H7 (cell line): ENCODE measurements at regions not wholly inside any gene's neighbourhood (a gene's known extent, or its start where the extent isn't known, plus 50 kb on each side); places are given as distances from the start of the nearest gene placed in this dataset.
"Not testable (repeated sequence)": the region's sequence is repeated elsewhere in the genome, so short reads cannot be mapped to it uniquely, and the experiment has no call there.

Experiments
- DNase-seq: peaks from one replicate; pipeline ENCODE4 v3.0.0; 2012
- H3K27me3 ChIP-seq: 2 replicates; pipeline ENCODE4 v1.6.0; 2011; ENCODE audit warnings: mild to moderate bottlenecking, low read length; ENCODE audit not compliant: control insufficient read depth, insufficient read depth
- H3K36me3 ChIP-seq: replicated peaks from 2 replicates; pipeline ENCODE4 v1.5.1; 2011; ENCODE audit warnings: low read length; ENCODE audit not compliant: control insufficient read depth, insufficient read depth
- H3K4me3 ChIP-seq: 2 replicates; pipeline ENCODE4 v1.5.1; 2011; ENCODE audit warnings: low read depth, mild to moderate bottlenecking, control low read depth, low read length, moderate library complexity; ENCODE audit not compliant: insufficient read depth

GRCh38 chr7:4523873-4524272 is 158.2 kb upstream of the FOXK1 start:
- no peak for DNase-seq
- Histone ChIP-seq H3K36me3 (no peaks in the 10 kb centered on the region), H3K4me3 (no peak overlapping the region), H3K27me3 (no peaks in the 10 kb centered on the region)

- H3K4me3 ChIP-seq = no peak overlapping the region
- H3K27me3 ChIP-seq = no peaks in the 10 kb centered on the region
- H3K36me3 ChIP-seq = no peaks in the 10 kb centered on the region
- no peak for DNase-seq
These were observed 156.2 kb upstream of the FOXK1 start for GRCh38 chr7:4525884-4526283.

- no peak overlapping the region for H3K4me3 ChIP-seq
- DNase-seq = no peak
- H3K36me3 ChIP-seq = no peaks in the 10 kb centered on the region
- no peaks in the 10 kb centered on the region for H3K27me3 ChIP-seq
These were observed 154.0 kb upstream of the FOXK1 start for GRCh38 chr7:4527988-4528636.

- Histone ChIP-seq H3K27me3 (no peaks in the 10 kb centered on the region), H3K36me3 (no peaks in the 10 kb centered on the region), H3K4me3 (no peak overlapping the region)
- DNase-seq = peak; percentile 46
These were observed 150.9 kb upstream of the FOXK1 start for GRCh38 chr7:4531236-4531635.

GRCh38 chr7:4533339-4533738 is 148.8 kb upstream of the FOXK1 start:
- H3K36me3 ChIP-seq, H3K27me3 ChIP-seq, DNase-seq, H3K4me3 ChIP-seq: not testable (repeated sequence)

- Histone ChIP-seq H3K27me3 (no peaks in the 10 kb centered on the region), H3K36me3 (no peaks in the 10 kb centered on the region), H3K4me3 (no peak overlapping the region)
- DNase-seq = no peak
These were observed 132.4 kb upstream of the FOXK1 start for GRCh38 chr7:4549681-4550080.

- Histone ChIP-seq H3K27me3 (no peaks in the 10 kb centered on the region), H3K36me3 (no peaks in the 10 kb centered on the region), H3K4me3 (no peak overlapping the region)
- no peak for DNase-seq
These were observed 132.0 kb upstream of the FOXK1 start for GRCh38 chr7:4550117-4550516.

- no peaks in the 10 kb centered on the region for H3K36me3 ChIP-seq
- no peak for DNase-seq
- no peak overlapping the region for H3K4me3 ChIP-seq
- H3K27me3 ChIP-seq = no peaks in the 10 kb centered on the region
These were observed 129.1 kb upstream of the FOXK1 start for GRCh38 chr7:4552985-4553384.

GRCh38 chr7:4556868-4557793 is 125.0 kb upstream of the FOXK1 start:
- Histone ChIP-seq H3K4me3 (no peak overlapping the region), H3K27me3 (no peaks in the 10 kb centered on the region), H3K36me3 (no peaks in the 10 kb centered on the region)
- DNase-seq = no peak

- Histone ChIP-seq H3K27me3 (no peaks in the 10 kb centered on the region), H3K36me3 (no peaks in the 10 kb centered on the region), H3K4me3 (no peak overlapping the region)
- DNase-seq = peak; percentile 26
These were observed 120.3 kb upstream of the FOXK1 start for GRCh38 chr7:4561795-4562194.

- H3K27me3 ChIP-seq = no peaks in the 10 kb centered on the region
- no peak overlapping the region for H3K4me3 ChIP-seq
- DNase-seq = no peak
- H3K36me3 ChIP-seq = no peaks in the 10 kb centered on the region
These were observed 115.4 kb upstream of the FOXK1 start for GRCh38 chr7:4566714-4567113.

- H3K36me3 ChIP-seq = no peaks in the 10 kb centered on the region
- H3K4me3 ChIP-seq = no peak overlapping the region
- DNase-seq = no peak
- no peaks in the 10 kb centered on the region for H3K27me3 ChIP-seq
These were observed 107.2 kb upstream of the FOXK1 start for GRCh38 chr7:4574851-4575250.

- no peak for DNase-seq
- no peaks in the 10 kb centered on the region for H3K36me3 ChIP-seq
- H3K27me3 ChIP-seq = no peaks in the 10 kb centered on the region
- no peak overlapping the region for H3K4me3 ChIP-seq
These were observed 106.8 kb upstream of the FOXK1 start for GRCh38 chr7:4575254-4575653.

GRCh38 chr7:4602905-4603842 is 78.9 kb upstream of the FOXK1 start:
- Histone ChIP-seq H3K36me3 (no peaks in the 10 kb centered on the region), H3K27me3 (no peaks in the 10 kb centered on the region), H3K4me3 (no peak overlapping the region)
- DNase-seq = peak; percentile 65
